Parathyroid adenoma (tissue), 2 donors: ENCODE measurements at regions not wholly inside any gene's neighbourhood (a gene's known extent, or its start where the extent isn't known, plus 50 kb on each side); places are given as distances from the start of the nearest gene placed in this dataset.

Experiments
- H2AFZ ChIP-seq: fragments of 300-600 bp; sonication (generic); one replicate; pipeline ENCODE4 v1.7.0; 2017; ENCODE audit warnings: antibody characterized with exemption, mild to moderate bottlenecking
- H3K27ac ChIP-seq: fragments of 300-600 bp; sonication (generic); one replicate; pipeline ENCODE4 v1.7.0; 2017
- H3K27me3 ChIP-seq: fragments of 300-600 bp; sonication (generic); one replicate; pipeline ENCODE4 v1.7.0; 2017; ENCODE audit warnings: low read length; ENCODE audit not compliant: control insufficient read depth, insufficient read depth
- H3K36me3 ChIP-seq: fragments of 300-600 bp; sonication (generic); one replicate; pipeline ENCODE4 v1.7.0; 2017; ENCODE audit warnings: low read length; ENCODE audit not compliant: control insufficient read depth, insufficient read depth
- H3K4me1 ChIP-seq: fragments of 300-600 bp; sonication (generic); one replicate; pipeline ENCODE4 v1.7.0; 2017; ENCODE audit warnings: control low read depth
- H3K4me2 ChIP-seq: fragments of 300-600 bp; sonication (generic); one replicate; pipeline ENCODE4 v1.7.0; 2017; ENCODE audit warnings: low read length
- H3K4me3 ChIP-seq: fragments of 300-600 bp; sonication (generic); one replicate; pipeline ENCODE4 v1.7.0; 2017; ENCODE audit warnings: low read depth, low read length
- H3K79me2 ChIP-seq: fragments of 300-600 bp; sonication (generic); one replicate; pipeline ENCODE4 v1.7.0; 2017; ENCODE audit warnings: control low read depth
- H3K9ac ChIP-seq: fragments of 300-600 bp; sonication (generic); one replicate; pipeline ENCODE4 v1.7.0; 2017; ENCODE audit warnings: mild to moderate bottlenecking
- H3K9me3 ChIP-seq: fragments of 300-600 bp; sonication (generic); one replicate; pipeline ENCODE4 v1.7.0; 2017; ENCODE audit warnings: low read length; ENCODE audit not compliant: control insufficient read depth
- CTCF ChIP-seq: fragments of 300-600 bp; sonication (generic); IDR thresholded peaks from one replicate; pipeline ENCODE4 v1.7.0; 2017; ENCODE audit warnings: antibody characterized with exemption, mild to moderate bottlenecking
- donor health status: primary hyperparathyroidism.

GRCh38 chr1:185663332-185663731 lies 70.9 kb upstream of the HMCN1 start:
- no peaks in the 10 kb centered on the region for H3K36me3 ChIP-seq
- no peaks in the 10 kb centered on the region for H3K27me3 ChIP-seq
- TF ChIP-seq CTCF, result no peak
- H3K9ac ChIP-seq, result no peak overlapping the region
- H3K79me2 ChIP-seq, result no peaks in the 10 kb centered on the region
- no peak overlapping the region for H3K4me3 ChIP-seq
- H3K4me2 ChIP-seq, result no peak overlapping the region
- no peak overlapping the region for H3K27ac ChIP-seq
- H2AFZ ChIP-seq, result no peak overlapping the region
- no peaks in the 10 kb centered on the region for H3K9me3 ChIP-seq
- no peaks in the 10 kb centered on the region for H3K4me1 ChIP-seq

GRCh38 chr1:185661971-185662370 lies 72.2 kb upstream of the HMCN1 start:
- Histone ChIP-seq H3K27ac (no peak overlapping the region), H3K9me3 (no peaks in the 10 kb centered on the region), H3K36me3 (no peaks in the 10 kb centered on the region), H2AFZ (no peak overlapping the region), H3K9ac (no peak overlapping the region), H3K4me2 (no peak overlapping the region), H3K4me3 (no peak overlapping the region), H3K4me1 (no peaks in the 10 kb centered on the region), H3K79me2 (no peaks in the 10 kb centered on the region), H3K27me3 (no peaks in the 10 kb centered on the region)
- no peak for TF ChIP-seq CTCF

GRCh38 chr1:185656663-185657062 lies 77.5 kb upstream of the HMCN1 start:
- H3K9ac ChIP-seq, result no peak overlapping the region
- no peaks in the 10 kb centered on the region for H3K9me3 ChIP-seq
- no peaks in the 10 kb centered on the region for H3K36me3 ChIP-seq
- no peaks in the 10 kb centered on the region for H3K79me2 ChIP-seq
- H2AFZ ChIP-seq, result no peak overlapping the region
- H3K27me3 ChIP-seq, result no peaks in the 10 kb centered on the region
- H3K4me2 ChIP-seq, result no peak overlapping the region
- H3K4me3 ChIP-seq, result no peak overlapping the region
- no peaks in the 10 kb centered on the region for H3K4me1 ChIP-seq
- H3K27ac ChIP-seq, result no peak overlapping the region
- TF ChIP-seq CTCF, result no peak

GRCh38 chr1:185654952-185655314 lies 79.3 kb upstream of the HMCN1 start:
- H2AFZ ChIP-seq, result no peak overlapping the region
- H3K4me1 ChIP-seq, result no peaks in the 10 kb centered on the region
- no peaks in the 10 kb centered on the region for H3K27me3 ChIP-seq
- H3K9ac ChIP-seq, result no peak overlapping the region
- H3K36me3 ChIP-seq, result no peaks in the 10 kb centered on the region
- no peak overlapping the region for H3K4me2 ChIP-seq
- no peak overlapping the region for H3K27ac ChIP-seq
- H3K79me2 ChIP-seq, result no peaks in the 10 kb centered on the region
- TF ChIP-seq CTCF, result no peak
- H3K9me3 ChIP-seq, result no peaks in the 10 kb centered on the region
- no peak overlapping the region for H3K4me3 ChIP-seq

GRCh38 chr1:185654199-185654951 lies 79.8 kb upstream of the HMCN1 start:
- H3K9me3 ChIP-seq, result no peaks in the 10 kb centered on the region
- H3K4me3 ChIP-seq, result no peak overlapping the region
- H3K4me2 ChIP-seq, result no peak overlapping the region
- no peaks in the 10 kb centered on the region for H3K27me3 ChIP-seq
- no peak overlapping the region for H2AFZ ChIP-seq
- H3K4me1 ChIP-seq, result no peaks in the 10 kb centered on the region
- H3K36me3 ChIP-seq, result no peaks in the 10 kb centered on the region
- no peaks in the 10 kb centered on the region for H3K79me2 ChIP-seq
- no peak for TF ChIP-seq CTCF
- H3K9ac ChIP-seq, result no peak overlapping the region
- no peak overlapping the region for H3K27ac ChIP-seq
